Pulmonary artery endothelial cell (primary cell): ENCODE measurements at regions not wholly inside any gene's neighbourhood (a gene's known extent, or its start where the extent isn't known, plus 50 kb on each side); places are given as distances from the start of the nearest gene placed in this dataset.

Experiments
- DNase-seq: peaks from one replicate; pipeline ENCODE4 v3.0.0-alpha.2; 2011; ENCODE audit warnings: low read depth, low spot score

- DNase-seq = no peak
Measured at GRCh38 chr9:84583866-84584265, 85.7 kb upstream of the NTRK2 start.

DNA sequence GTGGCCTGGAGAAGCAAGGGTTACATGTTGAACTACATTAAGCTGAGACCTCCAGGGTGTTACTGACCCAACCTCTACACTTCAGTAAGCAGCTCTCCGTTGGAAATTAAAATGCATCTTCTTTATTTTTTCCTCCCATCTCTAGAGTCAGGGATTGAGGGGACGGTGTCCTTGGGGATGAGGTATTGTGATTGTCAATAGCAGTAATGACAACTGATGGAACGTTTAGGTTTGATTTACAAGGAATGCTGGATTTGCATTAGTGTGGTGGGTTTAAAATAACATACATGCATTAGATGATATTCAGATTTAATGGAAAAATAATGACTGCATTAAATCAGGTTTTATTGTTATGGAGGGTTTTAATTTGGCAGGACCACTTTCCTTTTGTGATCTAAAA lies 82.9 kb upstream of the NTRK2 start:
- DNase-seq = no peak

GRCh38 chr9:84587153-84587552 lies 82.4 kb upstream of the NTRK2 start:
- DNase-seq = no peak

- no peak for DNase-seq
Measured at GRCh38 chr9:84589542-84589941, 80.0 kb upstream of the NTRK2 start.

- DNase-seq = no peak
Measured at GRCh38 chr9:84590706-84591105, 78.8 kb upstream of the NTRK2 start.

- DNase-seq = no peak
Measured at GRCh38 chr9:84592918-84593317, 76.6 kb upstream of the NTRK2 start.

DNA sequence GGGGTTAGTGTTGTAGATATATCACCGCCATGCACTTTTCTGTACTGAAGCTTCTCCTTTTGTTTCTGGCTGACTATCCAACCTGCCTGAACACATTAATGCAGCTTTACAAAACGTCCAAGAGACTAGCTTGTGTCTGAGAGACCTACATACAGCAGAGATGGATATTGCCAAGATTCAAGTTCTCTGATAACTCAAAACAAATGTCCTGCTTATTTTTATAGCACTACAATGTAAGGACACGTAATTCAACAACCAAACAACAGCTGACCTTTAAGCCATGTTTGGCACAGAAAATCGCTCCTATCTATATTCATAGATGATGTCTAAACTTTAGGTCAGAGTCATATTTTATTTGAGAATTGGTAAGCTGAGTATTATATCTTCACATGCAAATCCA lies 76.2 kb upstream of the NTRK2 start:
- no peak for DNase-seq

DNA sequence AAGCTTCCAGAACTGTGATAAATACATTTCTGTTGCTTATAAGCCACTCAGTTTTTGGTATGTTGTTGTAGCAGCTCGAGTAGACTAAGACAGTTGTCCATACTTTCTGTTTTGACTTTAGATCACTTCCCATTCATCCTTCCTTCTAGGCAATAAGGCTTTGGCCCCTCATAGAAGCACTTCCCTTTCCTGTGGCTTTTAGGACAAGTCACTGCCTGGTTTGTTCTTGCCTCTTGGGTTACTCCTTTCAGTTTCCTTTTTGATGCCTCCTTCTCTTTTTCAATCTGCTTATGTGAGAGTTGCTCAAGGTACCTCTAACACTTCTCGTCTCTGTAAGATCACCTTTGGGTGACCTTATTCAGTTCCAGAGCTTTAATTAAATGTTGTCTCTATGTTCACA lies 72.4 kb upstream of the NTRK2 start:
- DNase-seq = no peak

DNA sequence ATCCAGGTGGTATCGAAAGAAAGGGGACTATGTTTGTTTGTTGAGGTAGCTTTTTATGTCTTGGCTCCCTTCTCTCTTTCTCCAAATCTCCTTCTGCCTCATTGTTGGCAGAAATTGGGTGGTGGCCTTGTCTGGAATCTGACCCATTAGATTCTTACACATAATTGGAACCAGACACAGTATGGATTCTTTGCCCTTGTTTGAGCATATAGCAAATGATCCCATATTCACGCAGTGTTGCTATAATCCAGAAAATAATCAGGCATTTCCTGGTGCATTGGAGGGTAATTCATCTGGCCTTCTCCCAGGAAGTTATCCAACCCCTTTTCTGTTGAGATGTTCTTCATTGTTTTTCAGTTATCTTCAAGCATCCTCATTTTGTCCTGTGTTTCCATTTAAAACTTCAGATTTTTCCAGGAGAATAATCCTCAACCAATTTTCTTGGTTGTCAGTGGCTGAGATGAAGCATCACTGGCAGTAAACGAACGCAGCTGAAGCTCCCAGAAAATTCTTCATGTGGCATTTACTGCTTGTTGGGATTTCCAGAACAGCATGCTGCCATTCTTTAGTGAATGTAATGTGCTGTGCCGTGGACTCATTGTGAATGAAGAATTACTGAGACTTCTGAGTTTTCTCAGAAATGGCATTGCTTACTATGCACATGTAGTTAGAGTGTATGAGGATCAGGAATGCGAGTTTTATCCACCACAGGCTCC lies 70.5 kb upstream of the NTRK2 start:
- no peak for DNase-seq

DNA sequence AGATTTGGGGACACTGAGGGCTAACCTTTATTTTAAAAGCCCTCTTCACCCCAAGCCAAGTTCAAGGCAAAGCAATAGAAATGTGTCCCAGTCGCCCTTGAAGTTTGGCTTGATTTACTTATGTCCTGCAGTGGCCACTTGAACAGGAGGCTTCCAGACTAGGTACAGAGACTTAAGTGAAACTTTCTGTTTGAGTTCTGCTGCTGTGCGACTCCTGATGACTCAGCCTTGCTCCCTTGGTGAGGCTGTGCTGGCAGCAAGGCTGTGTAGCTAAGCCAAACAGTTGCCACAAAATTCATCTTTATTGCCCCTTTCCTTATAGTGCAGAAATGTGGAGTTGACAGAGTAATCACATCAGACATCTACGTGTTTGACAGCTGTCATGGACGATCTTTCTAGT lies 68.8 kb upstream of the NTRK2 start:
- DNase-seq = no peak

DNA sequence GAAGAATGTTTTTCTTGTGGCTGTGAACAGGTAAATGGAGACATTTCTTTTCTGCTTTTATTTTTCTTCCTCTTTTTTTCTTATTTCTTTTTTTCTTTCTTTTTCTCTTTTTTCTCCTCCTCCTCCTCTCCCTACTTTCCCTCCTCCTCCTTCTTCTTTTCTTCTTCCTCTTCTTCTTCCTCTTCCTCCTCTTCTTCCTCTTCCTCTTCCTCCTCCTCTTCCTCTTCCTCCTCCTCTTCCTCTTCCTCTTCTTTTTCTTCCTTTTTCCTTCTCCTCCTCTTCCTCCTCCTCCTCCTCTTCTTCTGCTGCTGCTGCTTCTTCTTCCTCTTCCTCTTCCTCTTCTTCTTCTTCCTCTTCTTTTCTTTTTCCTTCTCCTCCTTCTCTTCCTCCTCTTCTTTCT lies 65.3 kb upstream of the NTRK2 start:
- no peak for DNase-seq

GRCh38 chr9:84609779-84610178 lies 59.8 kb upstream of the NTRK2 start:
- no peak for DNase-seq

GRCh38 chr9:84613431-84613830 lies 56.1 kb upstream of the NTRK2 start:
- no peak for DNase-seq

DNA sequence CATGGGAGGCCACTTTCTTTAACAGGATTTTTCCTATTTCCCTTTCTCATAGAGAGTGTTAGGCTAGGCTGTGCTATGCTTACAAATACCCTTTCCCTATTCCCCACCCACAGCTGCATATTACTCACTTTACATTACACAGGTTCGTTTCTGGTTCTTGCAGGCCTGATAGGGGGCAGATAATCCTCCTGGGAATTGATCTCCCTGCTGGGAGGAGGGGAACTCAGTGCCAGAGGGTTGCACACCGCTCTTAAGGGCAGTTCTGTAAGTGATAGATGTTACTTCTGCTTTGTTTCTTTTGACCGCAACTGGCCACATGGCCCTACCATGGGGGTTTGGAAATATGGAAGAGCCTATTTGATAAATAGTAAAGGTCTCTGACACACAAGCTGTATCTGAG lies 54.0 kb upstream of the NTRK2 start:
- no peak for DNase-seq

- no peak for DNase-seq
Measured at GRCh38 chr9:84617411-84618029, 52.0 kb upstream of the NTRK2 start.
